ENCODE measurements at regions not wholly inside any gene's neighbourhood (a gene's known extent, or its start where the extent isn't known, plus 50 kb on each side); places are given as distances from the start of the nearest gene placed in this dataset.
"Not testable (repeated sequence)": the region's sequence is repeated elsewhere in the genome, so short reads cannot be mapped to it uniquely, and the experiment has no call there.

GRCh38 chr9:75269197-75269596 is 180.9 kb downstream of the OSTF1 start:
- Histone ChIP-seq H3K4me3 (ENCODE audit: low read depth in 2 of 2, low read length in 2 of 2) (no peak overlapping the region), H3K9me3 (ENCODE audit: control insufficient read depth, insufficient read depth, low read depth, low read length) (no peaks in the 10 kb centered on the region), H3K36me3 (ENCODE audit: control insufficient read depth, insufficient read depth, low read length) (no peaks in the 10 kb centered on the region), H3K27me3 (ENCODE audit: control insufficient read depth, insufficient read depth, low read length) (no peaks in the 10 kb centered on the region), H3K27ac (ENCODE audit: low read length) (no peak overlapping the region), H3K4me1 (ENCODE audit: control insufficient read depth, insufficient read depth, low read length) (no peaks in the 10 kb centered on the region)
- TF ChIP-seq REST (IDR thresholded peaks at IDR 0.05; ENCODE audit: insufficient read depth in 1 of 2, low read depth in 2 of 2, low read length in 1 of 2) (no peak), CTCF (IDR thresholded peaks at IDR 0.05) (no peak), POLR2AphosphoS5 (IDR thresholded peaks at IDR 0.05; ENCODE audit: low read depth, low read length) (no peak), SIN3A (IDR thresholded peaks at IDR 0.05; ENCODE audit: borderline replicate concordance, insufficient read depth, low read depth, low read length) (no peak), TCF7L2 (IDR thresholded peaks at IDR 0.05; ENCODE audit: low read depth, low read length) (no peak)
- POLR2A ChIA-PET, result no interaction called here
- CTCF ChIA-PET, result no interaction called here
- in situ Hi-C loops (cut with HindIII; ENCODE audit: low pct_unique_long_range_greater_than_20kb, low sequenced_read_pairs) (no loop called here), intact Hi-C loops (cut with micrococcal nuclease; ENCODE audit: unreplicated experiment) (loop anchor here (5.0 kb wide), 1 partner anchor 598 kb away; no protein-coding TSS in a partner anchor)
- DNase-seq (ENCODE audit: low read depth, low spot score) (no peak), ATAC-seq (no peak)
- no TSS peak for BruUV-seq (replicated peaks)

- BruUV-seq (replicated peaks); POLR2A ChIA-PET; H3K36me3 ChIP-seq (ENCODE audit: control insufficient read depth, insufficient read depth, low read length); in situ Hi-C loops (cut with HindIII; ENCODE audit: low pct_unique_long_range_greater_than_20kb, low sequenced_read_pairs); CTCF ChIA-PET; H3K9me3 ChIP-seq (ENCODE audit: control insufficient read depth, insufficient read depth, low read depth, low read length); intact Hi-C loops (cut with micrococcal nuclease; ENCODE audit: unreplicated experiment); H3K27ac ChIP-seq (ENCODE audit: low read length); H3K27me3 ChIP-seq (ENCODE audit: control insufficient read depth, insufficient read depth, low read length); ATAC-seq; H3K4me1 ChIP-seq (ENCODE audit: control insufficient read depth, insufficient read depth, low read length); DNase-seq (ENCODE audit: low read depth, low spot score); H3K4me3 ChIP-seq (ENCODE audit: low read depth in 2 of 2, low read length in 2 of 2): not testable (repeated sequence)
These were observed 184.7 kb downstream of the OSTF1 start for GRCh38 chr9:75273055-75273454.

GRCh38 chr9:75274781-75275180 is 186.5 kb downstream of the OSTF1 start:
- H3K36me3 ChIP-seq (ENCODE audit: control insufficient read depth, insufficient read depth, low read length), result no peaks in the 10 kb centered on the region
- H3K27me3 ChIP-seq (ENCODE audit: control insufficient read depth, insufficient read depth, low read length), result no peaks in the 10 kb centered on the region
- ATAC-seq (no peak), DNase-seq (ENCODE audit: low read depth, low spot score) (no peak)
- H3K4me3 ChIP-seq (ENCODE audit: low read depth in 2 of 2, low read length in 2 of 2), result no peak overlapping the region
- H3K4me1 ChIP-seq (ENCODE audit: control insufficient read depth, insufficient read depth, low read length), result no peaks in the 10 kb centered on the region
- POLR2A ChIA-PET, result no interaction called here
- CTCF ChIA-PET, result no interaction called here
- no peak overlapping the region for H3K27ac ChIP-seq (ENCODE audit: low read length)
- no TSS peak for BruUV-seq (replicated peaks)
- no peak for TF ChIP-seq SIN3A (IDR thresholded peaks at IDR 0.05; ENCODE audit: borderline replicate concordance, insufficient read depth, low read depth, low read length)
- TF ChIP-seq CTCF (IDR thresholded peaks at IDR 0.05), result no peak
- TF ChIP-seq TCF7L2 (IDR thresholded peaks at IDR 0.05; ENCODE audit: low read depth, low read length), result no peak
- TF ChIP-seq REST (IDR thresholded peaks at IDR 0.05; ENCODE audit: insufficient read depth in 1 of 2, low read depth in 2 of 2, low read length in 1 of 2), result no peak
- TF ChIP-seq POLR2AphosphoS5 (IDR thresholded peaks at IDR 0.05; ENCODE audit: low read depth, low read length), result no peak
- in situ Hi-C loops (cut with HindIII; ENCODE audit: low pct_unique_long_range_greater_than_20kb, low sequenced_read_pairs) (no loop called here), intact Hi-C loops (cut with micrococcal nuclease; ENCODE audit: unreplicated experiment) (no loop called here)
- no peaks in the 10 kb centered on the region for H3K9me3 ChIP-seq (ENCODE audit: control insufficient read depth, insufficient read depth, low read depth, low read length)
